Raji (cell line): ENCODE measurements at regions not wholly inside any gene's neighbourhood (a gene's known extent, or its start where the extent isn't known, plus 50 kb on each side); places are given as distances from the start of the nearest gene placed in this dataset.

ENCODE experiments used
- POLR2A ChIP-seq: IDR thresholded peaks from 2 replicates; pipeline ENCODE4 v1.6.1; 2011; ENCODE audit warnings: low read depth, low read length, control low read depth; ENCODE audit not compliant: insufficient read depth

- no peak for TF ChIP-seq POLR2A
These were observed 138.1 kb upstream of the IRF2BP2 start for GRCh38 chr1:234748066-234748465.

- TF ChIP-seq POLR2A: no peak
These were observed 136.8 kb upstream of the IRF2BP2 start for GRCh38 chr1:234746798-234747196.

- no peak for TF ChIP-seq POLR2A
These were observed 136.1 kb upstream of the IRF2BP2 start for GRCh38 chr1:234745844-234746797.

- TF ChIP-seq POLR2A: no peak
These were observed 135.3 kb upstream of the IRF2BP2 start for GRCh38 chr1:234745276-234745675.

GRCh38 chr1:234743791-234744611, 134.0 kb upstream of the IRF2BP2 start:
- TF ChIP-seq POLR2A: no peak

- no peak for TF ChIP-seq POLR2A
These were observed 132.6 kb upstream of the IRF2BP2 start for GRCh38 chr1:234742622-234743021.

- TF ChIP-seq POLR2A: no peak
These were observed 128.0 kb upstream of the IRF2BP2 start for GRCh38 chr1:234737967-234738314.

GRCh38 chr1:234735916-234736315, 125.9 kb upstream of the IRF2BP2 start:
- no peak for TF ChIP-seq POLR2A

GRCh38 chr1:234735476-234735875, 125.5 kb upstream of the IRF2BP2 start:
- TF ChIP-seq POLR2A: no peak

- TF ChIP-seq POLR2A: no peak
These were observed 124.9 kb upstream of the IRF2BP2 start for GRCh38 chr1:234734869-234735268.

- no peak for TF ChIP-seq POLR2A
These were observed 124.4 kb upstream of the IRF2BP2 start for GRCh38 chr1:234734412-234734835.

GRCh38 chr1:234733427-234733826, 123.4 kb upstream of the IRF2BP2 start:
- no peak for TF ChIP-seq POLR2A

- TF ChIP-seq POLR2A: no peak
These were observed 122.9 kb upstream of the IRF2BP2 start for GRCh38 chr1:234732671-234733390.

GRCh38 chr1:234732260-234732659, 122.3 kb upstream of the IRF2BP2 start:
- TF ChIP-seq POLR2A: no peak

- TF ChIP-seq POLR2A: no peak
These were observed 121.6 kb upstream of the IRF2BP2 start for GRCh38 chr1:234731569-234732085.
